DOHH2 (cell line): ENCODE measurements at regions not wholly inside any gene's neighbourhood (a gene's known extent, or its start where the extent isn't known, plus 50 kb on each side); places are given as distances from the start of the nearest gene placed in this dataset.

ENCODE experiments used
- H3F3A ChIP-seq: fragments of 200-600 bp; sonication (generic), shearing (Covaris generic); 2 replicates; pipeline ENCODE4 v1.6.0; 2016; ENCODE audit warnings: antibody characterized with exemption, mild to moderate bottlenecking; ENCODE audit not compliant: control insufficient read depth, insufficient read depth
- H3K27ac ChIP-seq: fragments of 200-600 bp; sonication (generic); 2 replicates; pipeline ENCODE4 v1.5.1; 2014; ENCODE audit warnings: low read depth, mild to moderate bottlenecking, low read length, moderate library complexity
- H3K27me3 ChIP-seq: fragments of 200-600 bp; sonication (generic); 2 replicates; pipeline ENCODE4 v1.6.1; 2014; ENCODE audit warnings: mild to moderate bottlenecking, low read length, mixed read lengths; ENCODE audit not compliant: control insufficient read depth
- H3K36me3 ChIP-seq: fragments of 200-600 bp; sonication (generic); 2 replicates; pipeline ENCODE4 v1.6.1; 2014; ENCODE audit warnings: mild to moderate bottlenecking, low read length, moderate library complexity, mixed read lengths; ENCODE audit not compliant: control insufficient read depth
- H3K4me1 ChIP-seq: fragments of 200-600 bp; sonication (generic); 2 replicates; pipeline ENCODE4 v1.6.1; 2014; ENCODE audit warnings: mild to moderate bottlenecking, low read length, mixed read lengths; ENCODE audit not compliant: control insufficient read depth
- H3K4me2 ChIP-seq: fragments of 200-600 bp; sonication (generic); 2 replicates; pipeline ENCODE4 v1.6.0; 2014; ENCODE audit warnings: mild to moderate bottlenecking, low read length, moderate library complexity
- H3K4me3 ChIP-seq: fragments of 200-600 bp; sonication (generic); 2 replicates; pipeline ENCODE4 v1.5.1; 2014; ENCODE audit warnings: mild to moderate bottlenecking, low read length, mixed read lengths
- H3K79me2 ChIP-seq: fragments of 200-600 bp; sonication (generic); 2 replicates; pipeline ENCODE4 v1.6.1; 2014; ENCODE audit warnings: mild to moderate bottlenecking, low read length, mixed read lengths; ENCODE audit not compliant: control insufficient read depth
- H3K9me2 ChIP-seq: fragments of 200-600 bp; sonication (generic); replicated peaks from 2 replicates; pipeline ENCODE4 v1.6.1; 2014; ENCODE audit warnings: mild to moderate bottlenecking, low read length, mixed read lengths; ENCODE audit not compliant: control insufficient read depth
- H3K9me3 ChIP-seq: fragments of 200-600 bp; sonication (generic); 2 replicates; pipeline ENCODE4 v1.6.1; 2014; ENCODE audit warnings: antibody characterized with exemption, low read length, mixed read lengths; ENCODE audit not compliant: control insufficient read depth, insufficient read depth
- H4K20me1 ChIP-seq: fragments of 200-600 bp; sonication (generic); 2 replicates; pipeline ENCODE4 v1.6.0; 2014; ENCODE audit warnings: low read depth, mild to moderate bottlenecking, antibody characterized with exemption, low read length, moderate library complexity; ENCODE audit not compliant: control insufficient read depth, insufficient read depth
- EZH2phosphoT487 ChIP-seq: fragments of 200-600 bp; sonication (generic); IDR thresholded peaks from 2 replicates; pipeline ENCODE4 v1.6.1; 2017; ENCODE audit warnings: borderline replicate concordance, mild to moderate bottlenecking, antibody characterized with exemption, low read length, moderate library complexity, mixed read lengths
- TF ChIP-seq, protein P1 (sequence below): fragments of 200-600 bp; sonication (generic); IDR thresholded peaks from one replicate; pipeline ENCODE4 v1.5.1; 2014; ENCODE audit warnings: antibody characterized with exemption, mild to moderate bottlenecking, low read depth, low read length; ENCODE audit not compliant: poor library complexity, severe bottlenecking

DNA sequence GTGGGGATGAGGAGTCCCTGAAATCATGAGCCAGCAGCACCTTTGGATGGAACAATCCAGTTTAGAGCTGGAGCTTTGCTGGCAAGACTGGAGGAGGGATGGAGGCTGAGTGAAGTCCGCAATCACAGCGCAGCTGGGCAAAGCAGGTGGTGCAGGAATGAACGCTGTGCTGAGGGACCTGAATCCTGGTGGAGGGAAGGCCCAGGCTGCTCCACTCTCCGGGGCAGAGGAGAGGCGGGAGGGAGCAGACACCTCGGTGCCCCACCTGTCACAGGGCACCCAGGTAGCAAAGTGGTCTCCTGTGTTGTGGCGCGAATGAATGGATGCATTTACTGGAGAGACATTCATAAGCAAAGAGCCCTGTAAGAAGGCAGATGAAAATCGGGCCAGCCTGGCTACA is 124.8 kb upstream of the ANO1 start:
- Histone ChIP-seq H3K4me2 (no peak overlapping the region), H3K4me3 (no peak overlapping the region), H3K36me3 (no peaks in the 10 kb centered on the region), H3K4me1 (no peaks in the 10 kb centered on the region), H3K9me2 (no peaks in the 10 kb centered on the region), H3K79me2 (no peaks in the 10 kb centered on the region), H3K27me3 (no peaks in the 10 kb centered on the region), H3F3A (no peaks in the 10 kb centered on the region), H3K9me3 (peaks cover 6% of the 10 kb centered on the region; the same call in 1 of the 2 replicates), H3K27ac (no peak overlapping the region), H4K20me1 (no peaks in the 10 kb centered on the region)
- TF ChIP-seq, protein P1, sequence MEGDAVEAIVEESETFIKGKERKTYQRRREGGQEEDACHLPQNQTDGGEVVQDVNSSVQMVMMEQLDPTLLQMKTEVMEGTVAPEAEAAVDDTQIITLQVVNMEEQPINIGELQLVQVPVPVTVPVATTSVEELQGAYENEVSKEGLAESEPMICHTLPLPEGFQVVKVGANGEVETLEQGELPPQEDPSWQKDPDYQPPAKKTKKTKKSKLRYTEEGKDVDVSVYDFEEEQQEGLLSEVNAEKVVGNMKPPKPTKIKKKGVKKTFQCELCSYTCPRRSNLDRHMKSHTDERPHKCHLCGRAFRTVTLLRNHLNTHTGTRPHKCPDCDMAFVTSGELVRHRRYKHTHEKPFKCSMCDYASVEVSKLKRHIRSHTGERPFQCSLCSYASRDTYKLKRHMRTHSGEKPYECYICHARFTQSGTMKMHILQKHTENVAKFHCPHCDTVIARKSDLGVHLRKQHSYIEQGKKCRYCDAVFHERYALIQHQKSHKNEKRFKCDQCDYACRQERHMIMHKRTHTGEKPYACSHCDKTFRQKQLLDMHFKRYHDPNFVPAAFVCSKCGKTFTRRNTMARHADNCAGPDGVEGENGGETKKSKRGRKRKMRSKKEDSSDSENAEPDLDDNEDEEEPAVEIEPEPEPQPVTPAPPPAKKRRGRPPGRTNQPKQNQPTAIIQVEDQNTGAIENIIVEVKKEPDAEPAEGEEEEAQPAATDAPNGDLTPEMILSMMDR, result no peak
- no peak for TF ChIP-seq EZH2phosphoT487

DNA sequence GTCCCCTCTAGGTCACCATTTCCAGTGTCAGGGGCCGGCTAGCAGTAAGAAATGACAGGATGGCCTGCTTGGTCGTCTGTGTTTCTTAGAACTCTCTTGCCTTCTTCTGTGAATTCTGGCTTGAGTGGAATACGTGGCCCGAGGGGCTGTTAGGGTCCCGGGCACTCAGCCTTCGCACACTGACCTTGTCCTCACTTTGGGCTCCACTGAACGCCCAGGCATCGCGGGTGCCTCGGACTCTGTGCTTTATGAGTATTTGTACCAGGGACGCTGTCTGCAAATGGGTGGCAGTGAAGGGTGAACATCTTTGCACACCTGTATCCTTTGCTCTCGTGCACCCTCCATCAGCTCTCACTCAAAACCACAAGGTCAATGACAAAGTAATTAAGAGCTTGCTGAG is 123.4 kb upstream of the ANO1 start:
- Histone ChIP-seq H3K36me3 (no peaks in the 10 kb centered on the region), H3K79me2 (no peaks in the 10 kb centered on the region), H4K20me1 (no peaks in the 10 kb centered on the region), H3K9me2 (no peaks in the 10 kb centered on the region), H3K4me3 (no peak overlapping the region), H3K4me1 (no peaks in the 10 kb centered on the region), H3K4me2 (no peak overlapping the region), H3K9me3 (peaks cover 6% of the 10 kb centered on the region; the same call in 1 of the 2 replicates), H3K27ac (no peak overlapping the region), H3F3A (no peaks in the 10 kb centered on the region), H3K27me3 (no peaks in the 10 kb centered on the region)
- TF ChIP-seq, protein P1, result no peak
- TF ChIP-seq EZH2phosphoT487, result no peak

DNA sequence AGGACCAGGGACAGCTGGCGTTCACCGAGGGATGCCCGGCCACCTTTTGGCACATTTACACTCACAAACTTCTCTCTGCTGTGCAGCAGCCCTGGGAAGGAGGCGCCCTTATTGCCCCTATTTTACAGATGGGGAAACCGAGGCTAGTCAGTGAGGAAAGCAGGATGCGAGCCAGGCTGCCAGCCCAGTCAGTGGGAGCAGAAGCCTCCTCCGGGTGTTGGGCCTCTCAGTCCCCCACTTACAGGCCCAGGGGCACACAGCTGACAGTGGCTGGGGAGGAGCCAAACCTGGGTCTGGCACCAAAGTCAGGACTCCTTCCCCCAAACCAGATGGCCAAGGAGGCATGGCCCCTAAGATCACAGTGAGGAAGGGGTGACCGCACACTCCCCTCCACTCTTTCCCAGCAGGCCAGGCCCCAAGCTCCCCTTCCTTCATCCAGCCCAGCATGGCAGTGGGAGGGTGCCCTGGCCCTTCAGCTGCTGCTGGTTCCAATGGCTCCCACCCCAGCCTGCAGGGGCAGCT is 121.4 kb upstream of the ANO1 start:
- H3K4me3 ChIP-seq, result no peak overlapping the region

More for the DNA sequence above, 121.4 kb upstream of the ANO1 start:
- Histone ChIP-seq H3K36me3 (no peaks in the 10 kb centered on the region), H3K27ac (no peak overlapping the region), H3K9me2 (no peaks in the 10 kb centered on the region), H4K20me1 (no peaks in the 10 kb centered on the region), H3F3A (no peaks in the 10 kb centered on the region), H3K4me1 (no peaks in the 10 kb centered on the region), H3K79me2 (no peaks in the 10 kb centered on the region), H3K4me2 (no peak overlapping the region), H3K27me3 (no peaks in the 10 kb centered on the region), H3K9me3 (no peaks in the 10 kb centered on the region)
- no peak for TF ChIP-seq EZH2phosphoT487
- TF ChIP-seq, protein P1, result no peak
